HepG2 (cell line): ENCODE measurements at regions not wholly inside any gene's neighbourhood (a gene's known extent, or its start where the extent isn't known, plus 50 kb on each side); places are given as distances from the start of the nearest gene placed in this dataset.

Experiments used
- FOXC1 ChIP-seq: sonication (generic); formaldehyde crosslinking; IDR thresholded peaks from 2 replicates; pipeline ENCODE4 v1.8.0; 2022; ENCODE audit warnings: mild to moderate bottlenecking, missing genetic modification reagents, borderline replicate concordance
- FOXJ3 ChIP-seq: sonication (generic); formaldehyde crosslinking; IDR thresholded peaks from 2 replicates; pipeline ENCODE4 v1.4.0; 2020; ENCODE audit warnings: missing genetic modification reagents, mild to moderate bottlenecking, borderline replicate concordance
- GFI1 ChIP-seq: sonication (generic); formaldehyde crosslinking; IDR thresholded peaks from 2 replicates; pipeline ENCODE4 v1.5.0; 2020; ENCODE audit warnings: missing genetic modification reagents, mild to moderate bottlenecking, borderline replicate concordance
- HNF4A ChIP-seq: sonication (generic); formaldehyde crosslinking; IDR thresholded peaks from 2 replicates; pipeline ENCODE4 v1.4.0; 2020; ENCODE audit warnings: missing genetic modification reagents
- HNRNPK ChIP-seq: fragments of 200-400 bp; formaldehyde crosslinking; IDR thresholded peaks from 2 replicates; pipeline ENCODE4 v1.6.1; 2018; ENCODE audit warnings: low read length, low read depth, moderate library complexity, mild to moderate bottlenecking; ENCODE audit not compliant: poor library complexity, severe bottlenecking
- HOXA3 ChIP-seq: sonication (generic); formaldehyde crosslinking; IDR thresholded peaks from 2 replicates; pipeline ENCODE4 v1.5.0; 2020; ENCODE audit warnings: missing genetic modification reagents
- KAT8 ChIP-seq: IDR thresholded peaks from 2 replicates; pipeline ENCODE4 v1.6.1; 2016; ENCODE audit warnings: missing genetic modification reagents, missing compliant biosample characterization
- KMT2A ChIP-seq: sonication (generic); formaldehyde crosslinking; IDR thresholded peaks from 2 replicates; pipeline ENCODE4 v1.4.0; 2020; ENCODE audit warnings: missing genetic modification reagents
- LCORL ChIP-seq, 2 experiments: fragments of 450-650 bp in 1 of 2; sonication (generic) in 1 of 2; formaldehyde crosslinking in 1 of 2; IDR thresholded peaks; 2 replicates each; pipeline versions ENCODE4 v1.5.0 to v1.6.1; 2017 to 2020; ENCODE audit warnings: antibody characterized with exemption in 1 of 2, missing genetic modification reagents in 1 of 2
- MAX ChIP-seq: IDR thresholded peaks from 2 replicates; pipeline ENCODE4 v1.6.1; 2012; ENCODE audit warnings: inconsistent platforms
- MLLT10 ChIP-seq: sonication (generic); formaldehyde crosslinking; IDR thresholded peaks from 2 replicates; pipeline ENCODE4 v1.4.0; 2020; ENCODE audit warnings: missing genetic modification reagents
- MYC ChIP-seq: sonication (generic); formaldehyde crosslinking; IDR thresholded peaks from 2 replicates; pipeline ENCODE4 v1.9.0; 2021; ENCODE audit warnings: missing genetic modification reagents, borderline replicate concordance
- PHF21A ChIP-seq: sonication (generic); formaldehyde crosslinking; IDR thresholded peaks from 2 replicates; pipeline ENCODE4 v1.5.0; 2020; ENCODE audit warnings: mild to moderate bottlenecking, missing genetic modification reagents
- RAD51 ChIP-seq: fragments of 450-650 bp; IDR thresholded peaks from 2 replicates; pipeline ENCODE4 v1.6.1; 2016; ENCODE audit warnings: borderline replicate concordance
- SNAPC2 ChIP-seq: sonication (generic); formaldehyde crosslinking; IDR thresholded peaks from 2 replicates; pipeline ENCODE4 v1.8.1; 2022; ENCODE audit warnings: mild to moderate bottlenecking, missing genetic modification reagents
- SNRNP70 ChIP-seq: fragments of 200-400 bp; formaldehyde crosslinking; IDR thresholded peaks from 2 replicates; pipeline ENCODE4 v1.6.1; 2017; ENCODE audit warnings: mild to moderate bottlenecking, low read depth, low read length, moderate library complexity
- STAG1 ChIP-seq: sonication (generic); formaldehyde crosslinking; IDR thresholded peaks from 2 replicates; pipeline ENCODE4 v1.4.0; 2020; ENCODE audit warnings: missing genetic modification reagents
- TAF1 ChIP-seq: sonication (generic); formaldehyde crosslinking; IDR thresholded peaks from 2 replicates; pipeline ENCODE4 v1.4.0; 2020; ENCODE audit warnings: missing genetic modification reagents
- TEAD3 ChIP-seq: optimal IDR thresholded peaks from 2 replicates; pipeline ENCODE3; 2016; ENCODE audit warnings: borderline replicate concordance
- TGIF2 ChIP-seq: IDR thresholded peaks from 2 replicates; pipeline ENCODE4 v1.6.1; 2016; ENCODE audit warnings: control low read depth, missing compliant biosample characterization
- THAP11 ChIP-seq: IDR thresholded peaks from 2 replicates; pipeline ENCODE4 v1.6.1; 2016; ENCODE audit warnings: missing biosample characterization, missing genetic modification reagents
- ZBTB7B ChIP-seq: sonication (generic); formaldehyde crosslinking; IDR thresholded peaks from 2 replicates; pipeline ENCODE4 v1.4.0; 2020; ENCODE audit warnings: missing genetic modification reagents
- ZFP36 ChIP-seq: fragments of 150-350 bp; IDR thresholded peaks from 2 replicates; pipeline ENCODE4 v1.6.1; 2018; ENCODE audit warnings: borderline replicate concordance, low read length, low read depth; ENCODE audit not compliant: partially characterized antibody
- ZFP41 ChIP-seq: sonication (generic); formaldehyde crosslinking; IDR thresholded peaks from 2 replicates; pipeline ENCODE4 v1.4.0; 2020; ENCODE audit warnings: mild to moderate bottlenecking, missing genetic modification reagents, borderline replicate concordance
- ZMYM4 ChIP-seq: sonication (generic); formaldehyde crosslinking; IDR thresholded peaks from 2 replicates; pipeline ENCODE4 v1.8.1; 2023; ENCODE audit warnings: mild to moderate bottlenecking, missing genetic modification reagents
- ZNF496 ChIP-seq: sonication (generic); formaldehyde crosslinking; IDR thresholded peaks from 2 replicates; pipeline ENCODE4 v1.8.1; 2023; ENCODE audit warnings: mild to moderate bottlenecking, moderate library complexity, missing genetic modification reagents; ENCODE audit not compliant: insufficient replicate concordance
- ZNF747 ChIP-seq: sonication (generic); formaldehyde crosslinking; IDR thresholded peaks from 2 replicates; pipeline ENCODE4 v1.8.1; 2023; ENCODE audit warnings: missing genetic modification reagents, mild to moderate bottlenecking, borderline replicate concordance
- TF ChIP-seq, protein P1 (sequence below): sonication (generic); formaldehyde crosslinking; IDR thresholded peaks from 2 replicates; pipeline ENCODE4 v1.8.0; 2022; ENCODE audit warnings: mild to moderate bottlenecking, missing genetic modification reagents, moderate library complexity
- TF ChIP-seq, protein P2 (sequence below): IDR thresholded peaks from 2 replicates; pipeline ENCODE4 v1.6.1; 2016; ENCODE audit warnings: missing compliant biosample characterization, missing genetic modification reagents, borderline replicate concordance

- no peak for TF ChIP-seq ZNF496 (CRISPR knock-in tag)
- no peak for TF ChIP-seq ZFP36
- TF ChIP-seq ZNF747 (CRISPR knock-in tag) = no peak
- no peak for TF ChIP-seq LCORL (IDR thresholded peaks at IDR 0.05)
- peak; percentile 50; the same call in 1 of the 2 replicates for TF ChIP-seq LCORL (CRISPR knock-in tag; IDR thresholded peaks at IDR 0.05)
- 0 out of 2 replicates have a peak, but pooled peaks have one; percentile 42 for TF ChIP-seq TGIF2
- TF ChIP-seq ZBTB7B (CRISPR knock-in tag) = peak; percentile 63
- TF ChIP-seq KAT8 = 0 out of 2 replicates have a peak, but pooled peaks have one; percentile 13
- TF ChIP-seq RAD51 = no peak
- TF ChIP-seq MAX = peak; percentile 21; the same call in 1 of the 2 replicates
- TF ChIP-seq HOXA3 (CRISPR knock-in tag) = peak; percentile 48; the same call in 1 of the 2 replicates
- TF ChIP-seq, protein P1, sequence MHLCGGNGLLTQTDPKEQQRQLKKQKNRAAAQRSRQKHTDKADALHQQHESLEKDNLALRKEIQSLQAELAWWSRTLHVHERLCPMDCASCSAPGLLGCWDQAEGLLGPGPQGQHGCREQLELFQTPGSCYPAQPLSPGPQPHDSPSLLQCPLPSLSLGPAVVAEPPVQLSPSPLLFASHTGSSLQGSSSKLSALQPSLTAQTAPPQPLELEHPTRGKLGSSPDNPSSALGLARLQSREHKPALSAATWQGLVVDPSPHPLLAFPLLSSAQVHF (CRISPR knock-in tag) = no peak
- no peak for TF ChIP-seq MLLT10 (CRISPR knock-in tag)
- TF ChIP-seq GFI1 (CRISPR knock-in tag) = 0 out of 2 replicates have a peak, but pooled peaks have one; percentile 17
- TF ChIP-seq HNRNPK = no peak
- no peak; the same call in 1 of the 2 replicates for TF ChIP-seq FOXJ3 (CRISPR knock-in tag)
- no peak for TF ChIP-seq ZFP41 (CRISPR knock-in tag)
- TF ChIP-seq, protein P2, sequence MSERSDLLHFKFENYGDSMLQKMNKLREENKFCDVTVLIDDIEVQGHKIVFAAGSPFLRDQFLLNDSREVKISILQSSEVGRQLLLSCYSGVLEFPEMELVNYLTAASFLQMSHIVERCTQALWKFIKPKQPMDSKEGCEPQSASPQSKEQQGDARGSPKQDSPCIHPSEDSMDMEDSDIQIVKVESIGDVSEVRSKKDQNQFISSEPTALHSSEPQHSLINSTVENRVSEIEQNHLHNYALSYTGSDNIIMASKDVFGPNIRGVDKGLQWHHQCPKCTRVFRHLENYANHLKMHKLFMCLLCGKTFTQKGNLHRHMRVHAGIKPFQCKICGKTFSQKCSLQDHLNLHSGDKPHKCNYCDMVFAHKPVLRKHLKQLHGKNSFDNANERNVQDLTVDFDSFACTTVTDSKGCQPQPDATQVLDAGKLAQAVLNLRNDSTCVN = peak; percentile 49; the same call in 1 of the 2 replicates
- no peak for TF ChIP-seq SNAPC2
- TF ChIP-seq TAF1 (CRISPR knock-in tag) = peak; percentile 26; the same call in 1 of the 2 replicates
- TF ChIP-seq TEAD3 (CRISPR knock-in tag) = peak; percentile 47
- TF ChIP-seq FOXC1 = peak; percentile 55; the same call in 1 of the 2 replicates
- TF ChIP-seq KMT2A (CRISPR knock-in tag) = no peak
- TF ChIP-seq SNRNP70 = no peak
- 0 out of 2 replicates have a peak, but pooled peaks have one; percentile 52 for TF ChIP-seq PHF21A
- peak; percentile 52; the same call in 1 of the 2 replicates for TF ChIP-seq ZMYM4 (CRISPR knock-in tag)
- TF ChIP-seq STAG1 (CRISPR knock-in tag) = peak; percentile 84
- TF ChIP-seq THAP11 (CRISPR knock-in tag) = peak; percentile 66
- TF ChIP-seq MYC (CRISPR knock-in tag) = peak; percentile 27; the same call in 1 of the 2 replicates
- peak; percentile 44 for TF ChIP-seq HNF4A
Measured at GRCh38 chr4:184287697-184288255, 70.1 kb upstream of the ENPP6 start (continued).
